Neural progenitor cell (in vitro differentiated cells): ENCODE measurements at regions not wholly inside any gene's neighbourhood (a gene's known extent, or its start where the extent isn't known, plus 50 kb on each side); places are given as distances from the start of the nearest gene placed in this dataset.

Experiments
- EZH2 ChIP-seq: fragments of 200-600 bp; sonication (generic); IDR thresholded peaks from 2 replicates; pipeline ENCODE4 v1.6.1; 2017; ENCODE audit warnings: antibody characterized with exemption, mild to moderate bottlenecking, moderate library complexity
- EZH2phosphoT487 ChIP-seq: fragments of 200-600 bp; sonication (generic); IDR thresholded peaks from 2 replicates; pipeline ENCODE4 v1.6.1; 2017; ENCODE audit warnings: antibody characterized with exemption
- TF ChIP-seq, protein P1 (sequence below): fragments of 200-600 bp; sonication (generic); IDR thresholded peaks from 2 replicates; pipeline ENCODE4 v1.5.1; 2017; ENCODE audit warnings: antibody characterized with exemption, mild to moderate bottlenecking

DNA sequence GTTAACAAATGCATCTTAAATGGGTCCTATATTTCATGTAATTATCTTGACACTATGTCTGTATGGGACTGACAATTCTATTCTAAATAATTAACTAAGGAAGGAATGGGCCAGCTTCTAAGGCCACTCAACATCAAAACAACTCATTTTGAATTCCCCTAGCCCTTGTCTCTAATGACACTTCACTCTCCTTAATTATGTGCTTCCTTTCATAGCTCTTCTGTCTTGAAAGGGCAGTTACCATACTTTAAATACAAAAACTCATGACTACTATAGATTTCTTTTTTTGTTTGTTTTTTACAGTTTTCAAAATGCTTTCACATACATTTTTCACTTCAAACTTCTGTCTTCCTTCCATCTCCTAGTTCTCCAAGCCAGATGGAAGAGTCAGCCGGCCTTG, 126.1 kb upstream of the CHODL start:
- TF ChIP-seq, protein P1, sequence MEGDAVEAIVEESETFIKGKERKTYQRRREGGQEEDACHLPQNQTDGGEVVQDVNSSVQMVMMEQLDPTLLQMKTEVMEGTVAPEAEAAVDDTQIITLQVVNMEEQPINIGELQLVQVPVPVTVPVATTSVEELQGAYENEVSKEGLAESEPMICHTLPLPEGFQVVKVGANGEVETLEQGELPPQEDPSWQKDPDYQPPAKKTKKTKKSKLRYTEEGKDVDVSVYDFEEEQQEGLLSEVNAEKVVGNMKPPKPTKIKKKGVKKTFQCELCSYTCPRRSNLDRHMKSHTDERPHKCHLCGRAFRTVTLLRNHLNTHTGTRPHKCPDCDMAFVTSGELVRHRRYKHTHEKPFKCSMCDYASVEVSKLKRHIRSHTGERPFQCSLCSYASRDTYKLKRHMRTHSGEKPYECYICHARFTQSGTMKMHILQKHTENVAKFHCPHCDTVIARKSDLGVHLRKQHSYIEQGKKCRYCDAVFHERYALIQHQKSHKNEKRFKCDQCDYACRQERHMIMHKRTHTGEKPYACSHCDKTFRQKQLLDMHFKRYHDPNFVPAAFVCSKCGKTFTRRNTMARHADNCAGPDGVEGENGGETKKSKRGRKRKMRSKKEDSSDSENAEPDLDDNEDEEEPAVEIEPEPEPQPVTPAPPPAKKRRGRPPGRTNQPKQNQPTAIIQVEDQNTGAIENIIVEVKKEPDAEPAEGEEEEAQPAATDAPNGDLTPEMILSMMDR: no peak
- TF ChIP-seq EZH2: no peak
- TF ChIP-seq EZH2phosphoT487: no peak
